ENCODE measurements at regions not wholly inside any gene's neighbourhood (a gene's known extent, or its start where the extent isn't known, plus 50 kb on each side); places are given as distances from the start of the nearest gene placed in this dataset.
A peak's percentile ranks its signal among the peaks of the same experiment; 100 is the strongest.

DNA sequence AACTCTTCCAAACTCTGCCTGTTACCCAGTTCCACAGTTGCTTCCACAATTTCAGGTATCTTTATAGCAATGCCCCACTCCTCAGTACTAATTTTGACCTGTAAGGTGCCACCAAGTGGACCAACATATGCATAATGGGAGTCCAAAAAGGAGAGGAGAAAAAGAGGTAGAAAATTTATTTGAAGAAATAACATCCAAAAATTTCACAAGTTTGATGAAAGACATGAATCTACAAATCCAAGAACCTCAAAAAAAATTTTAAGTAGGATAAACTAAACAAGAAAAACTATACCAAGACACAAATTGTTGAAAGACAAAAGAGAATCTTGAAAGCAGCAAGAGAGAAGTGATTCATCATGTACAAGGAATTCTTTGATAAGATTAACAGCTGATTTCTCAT, 79.8 kb downstream of the BARX1 start:
- DNase-seq: peak in 1 of 3 experiments; percentile 1

DNA sequence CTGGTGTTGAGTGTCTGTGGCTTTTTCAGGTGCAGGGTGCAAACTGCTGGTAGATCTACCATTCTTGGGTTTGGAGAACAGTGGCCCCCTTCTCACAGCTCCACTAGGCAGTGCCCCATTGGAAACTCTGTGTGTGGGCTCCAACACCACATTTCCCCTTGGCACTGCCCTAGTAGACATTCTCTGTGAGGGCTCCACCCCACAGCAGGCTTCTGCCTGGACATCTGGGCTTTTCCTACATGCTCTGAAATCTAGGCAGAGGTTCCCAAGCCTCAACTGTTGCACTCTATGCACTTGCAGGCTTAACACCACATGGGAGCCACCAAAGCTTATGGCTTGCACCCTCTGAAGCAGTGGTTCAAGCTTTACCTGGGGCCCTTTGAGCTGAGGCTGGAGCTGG, 80.9 kb downstream of the BARX1 start:
- DNase-seq: no peak

DNA sequence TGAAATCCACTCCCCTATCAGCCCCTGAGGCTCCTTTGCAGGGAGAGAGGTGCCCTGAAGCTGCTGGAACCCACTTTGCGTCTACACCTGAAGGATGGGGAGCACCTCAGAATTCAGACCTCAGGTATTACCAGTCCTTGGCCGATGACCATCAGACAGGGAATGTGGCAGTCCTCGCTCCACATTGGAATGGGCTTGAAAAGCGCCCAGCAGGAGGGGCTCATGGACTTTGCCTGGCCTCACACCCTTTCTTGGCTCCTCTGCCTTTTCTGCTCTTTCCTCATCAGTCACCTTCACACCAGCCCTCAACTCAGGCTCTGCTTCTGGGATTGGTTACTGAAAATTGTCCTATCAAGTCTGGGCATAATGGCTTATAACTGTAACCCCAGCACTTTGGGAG, 83.9 kb downstream of the BARX1 start:
- no peak for DNase-seq

DNA sequence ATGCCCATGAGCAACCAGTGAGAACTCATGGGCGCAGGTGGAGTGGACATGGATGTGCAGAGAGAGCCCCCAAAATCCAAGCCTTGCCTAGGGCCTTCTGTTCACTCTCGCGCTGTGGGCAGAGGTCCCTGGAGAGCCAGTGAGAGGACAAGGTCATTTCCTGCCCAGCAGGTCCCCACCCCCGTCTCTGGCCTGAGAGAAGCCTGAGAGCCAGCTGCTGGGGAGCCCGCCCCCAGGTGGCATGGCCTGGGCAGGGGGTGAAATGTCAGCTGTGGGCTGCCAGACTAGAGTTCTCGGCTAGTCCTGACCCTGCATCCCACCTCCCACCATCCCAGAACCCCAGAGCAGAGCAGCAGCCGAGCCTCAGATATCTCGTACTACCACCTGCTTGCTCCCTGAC, 85.3 kb downstream of the BARX1 start:
- DNase-seq: no peak

- no peak for DNase-seq
These were observed 86.1 kb downstream of the BARX1 start for GRCh38 chr9:93869088-93869487.

GRCh38 chr9:93865716-93866115, 89.4 kb downstream of the BARX1 start:
- DNase-seq: no peak

DNA sequence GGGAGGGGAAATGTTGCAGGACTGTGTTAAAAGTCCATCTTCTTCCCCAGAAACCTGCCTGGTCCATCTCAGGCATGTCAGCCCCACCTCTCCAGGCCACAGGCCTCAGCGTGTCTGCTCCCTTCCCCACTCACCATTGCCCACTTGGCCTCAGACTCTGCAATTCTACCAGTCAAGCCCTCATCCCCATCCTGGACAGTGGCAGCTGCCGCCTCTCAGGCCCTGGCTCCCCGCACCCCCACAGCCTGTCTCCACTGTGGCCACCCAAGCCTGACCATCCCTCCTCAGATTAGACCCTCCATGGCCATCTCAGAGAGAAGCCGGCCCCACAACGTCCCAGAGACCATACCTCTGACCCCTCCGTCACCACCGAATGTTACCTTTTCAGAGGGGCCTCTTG, 89.9 kb downstream of the BARX1 start:
- no peak for DNase-seq

DNA sequence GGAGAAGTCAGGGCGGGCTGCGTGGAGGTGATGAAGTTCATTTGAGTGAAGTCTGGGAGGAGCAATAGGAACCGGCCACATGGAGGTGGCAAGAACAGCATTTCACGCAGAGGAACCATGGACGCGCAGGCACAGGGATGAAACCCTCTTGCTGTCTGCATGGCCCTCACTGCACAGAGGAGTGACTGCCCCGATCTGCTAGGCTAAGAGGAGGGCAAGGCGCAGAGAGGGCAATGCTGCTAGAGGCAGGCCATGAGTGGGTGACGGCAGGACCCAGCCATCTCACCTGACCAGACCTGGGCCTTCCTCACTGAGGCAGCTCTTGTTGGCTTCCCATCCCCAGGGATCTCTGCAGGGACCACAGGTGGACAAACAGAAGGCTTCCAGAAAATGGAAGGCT, 90.3 kb downstream of the BARX1 start:
- no peak for DNase-seq

- DNase-seq: no peak
These were observed 91.1 kb downstream of the BARX1 start for GRCh38 chr9:93864032-93864431.

DNA sequence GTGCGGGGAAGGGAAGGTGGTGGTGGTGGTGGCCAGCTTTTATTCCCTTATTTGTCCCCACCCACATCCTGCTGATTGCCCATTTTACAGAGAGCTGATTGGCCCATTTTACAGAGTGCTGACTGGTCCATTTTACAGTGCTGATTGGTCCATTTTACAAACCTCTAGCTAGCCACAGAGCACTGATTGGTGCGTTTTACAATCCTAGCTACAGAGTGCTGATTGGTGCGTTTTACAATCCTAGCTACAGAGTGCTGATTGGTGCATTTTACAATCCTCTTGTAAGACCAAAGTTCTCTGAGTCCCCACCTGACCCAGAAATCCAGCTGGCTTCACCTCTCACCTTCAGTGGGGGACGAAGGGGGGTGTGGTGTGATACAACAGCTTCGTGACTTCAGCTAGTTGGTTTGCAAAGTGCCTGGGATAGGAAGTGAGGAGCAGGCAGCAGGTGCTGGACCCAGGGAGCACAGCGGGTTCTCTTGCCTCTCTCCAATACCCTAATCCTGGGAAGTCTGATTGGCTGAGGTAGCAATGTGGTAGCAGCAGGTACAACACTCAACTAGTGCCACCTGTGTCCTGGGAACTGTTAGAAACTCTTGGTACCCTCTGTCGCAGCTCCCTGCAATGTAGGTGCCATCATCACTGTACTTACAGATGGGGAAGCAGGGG, 92.1 kb downstream of the BARX1 start:
- no peak for DNase-seq

DNA sequence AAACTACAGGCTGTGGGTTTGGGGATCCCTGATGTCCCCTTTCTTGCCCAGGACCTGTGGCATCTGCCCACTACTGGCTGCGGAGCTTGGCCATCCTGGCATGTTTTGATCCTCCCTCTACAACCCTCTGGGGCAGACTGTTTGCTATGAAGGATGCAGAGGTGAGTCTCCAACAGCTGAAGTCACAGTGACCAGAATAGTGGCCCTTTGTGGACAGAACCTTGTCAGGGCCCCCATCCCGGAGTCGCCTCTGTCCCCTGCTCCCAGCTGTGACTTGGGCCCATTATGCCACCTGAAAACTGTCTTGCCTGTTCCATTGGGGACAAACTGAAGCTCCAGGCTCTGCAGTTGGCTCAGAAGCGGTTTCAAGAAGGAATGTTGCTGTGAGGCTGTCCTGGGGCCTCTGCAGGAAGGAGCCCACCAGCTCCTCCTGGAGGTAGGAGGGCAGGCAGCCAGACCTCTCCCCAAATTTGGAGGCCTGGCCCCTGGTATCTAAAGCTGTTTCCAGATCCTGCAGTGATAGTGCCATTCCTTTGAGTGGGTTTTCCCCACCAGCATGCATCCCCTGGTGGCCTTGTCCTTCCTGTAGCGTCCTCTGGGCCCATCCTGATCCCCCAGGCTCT, 93.3 kb downstream of the BARX1 start:
- no peak for DNase-seq

- no peak for DNase-seq
These were observed 94.2 kb downstream of the BARX1 start for GRCh38 chr9:93860694-93861658.

- DNase-seq: no peak
These were observed 95.5 kb downstream of the BARX1 start for GRCh38 chr9:93859431-93860215.

- no peak for DNase-seq
These were observed 97.6 kb downstream of the BARX1 start for GRCh38 chr9:93857528-93857927.

DNA sequence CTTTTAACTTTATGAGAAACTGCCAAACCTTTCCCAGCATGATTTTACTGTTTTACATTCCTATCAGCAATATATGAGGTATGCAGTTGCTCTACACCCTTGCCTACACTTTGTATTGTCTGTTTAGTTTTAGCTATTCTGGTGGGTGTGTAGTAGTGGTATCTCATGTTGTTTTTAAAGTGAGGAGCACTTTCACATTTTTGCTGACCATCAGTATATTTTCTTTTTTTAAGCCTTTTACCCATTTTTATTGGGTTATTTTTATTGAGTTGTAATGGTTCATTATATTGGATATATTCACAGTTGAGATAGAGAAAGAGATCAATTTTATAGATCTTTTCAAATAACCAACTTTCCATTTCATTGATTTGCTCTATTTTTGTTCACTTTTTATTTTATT, 102.4 kb downstream of the BARX1 start:
- DNase-seq: no peak

- DNase-seq: no peak
These were observed 108.8 kb downstream of the BARX1 start for GRCh38 chr9:93846349-93846748.

DNA sequence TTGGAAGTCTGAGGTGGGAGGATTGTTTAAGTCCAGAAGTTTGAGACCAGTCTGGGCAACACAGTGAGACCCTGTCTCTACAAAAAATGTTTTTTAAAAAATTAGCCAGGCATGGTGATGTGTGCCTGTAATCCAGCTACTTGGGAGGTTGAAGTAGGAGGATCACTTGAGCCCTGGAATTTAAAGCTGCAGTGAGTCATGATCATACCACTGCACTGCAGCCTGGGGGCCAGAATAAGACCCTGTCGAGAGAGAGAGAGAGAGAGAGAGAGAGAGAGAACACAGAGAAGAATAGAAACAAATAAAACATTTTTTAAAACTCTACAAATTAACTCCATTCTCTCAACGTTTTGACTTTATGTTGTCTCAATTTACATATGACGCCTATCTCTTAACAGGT, 111.8 kb downstream of the BARX1 start:
- DNase-seq: no peak

DNA sequence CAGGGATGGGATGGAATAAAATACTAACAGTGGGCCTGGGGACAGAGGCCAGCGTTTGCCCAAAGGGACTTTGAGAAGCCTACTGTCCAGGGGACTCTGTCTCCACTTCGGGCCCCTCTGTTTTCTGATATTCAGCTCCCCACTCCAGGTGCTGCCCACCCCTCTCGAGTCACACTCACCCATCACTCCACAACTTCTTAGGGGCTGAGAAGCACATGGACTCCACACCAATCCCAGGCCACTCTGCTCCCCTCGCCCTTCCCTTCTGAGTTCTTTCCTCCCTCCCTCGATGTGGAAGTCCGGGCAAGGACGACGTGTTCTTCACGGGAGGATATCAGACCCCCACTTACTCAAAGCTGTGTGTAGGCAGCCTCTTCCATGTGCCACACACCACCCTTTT, 124.5 kb downstream of the BARX1 start:
- no peak for DNase-seq

DNA sequence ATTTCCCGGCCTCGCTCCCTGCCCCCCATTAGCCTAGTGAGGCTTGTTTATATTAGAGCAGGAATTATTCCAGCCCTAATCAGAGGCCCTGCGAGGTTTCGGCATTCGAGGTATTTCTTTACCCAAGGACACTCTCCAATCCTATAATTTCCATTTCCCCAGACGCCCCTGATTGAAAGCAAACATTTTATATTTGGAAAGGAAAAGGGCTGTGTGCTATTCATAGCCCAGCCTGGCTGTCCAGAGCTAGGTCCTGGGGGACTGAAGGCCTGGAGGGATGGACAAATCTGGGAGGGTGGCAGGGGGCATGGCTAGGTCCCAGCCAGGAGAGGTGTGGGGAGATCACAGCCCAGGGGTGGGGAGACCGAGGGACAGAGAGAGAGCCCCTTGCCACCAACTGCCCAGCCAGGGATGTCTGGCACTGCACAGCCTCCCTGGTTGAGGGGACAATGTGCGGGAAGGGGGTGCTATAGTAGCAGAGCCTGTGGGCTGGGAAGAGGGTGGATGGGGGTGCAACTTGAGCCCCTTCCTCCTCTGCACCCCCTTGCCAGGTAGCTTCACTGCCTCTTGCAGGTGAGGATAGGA, 125.1 kb downstream of the BARX1 start:
- peak in 1 of 3 experiments; percentile 23 for DNase-seq

DNA sequence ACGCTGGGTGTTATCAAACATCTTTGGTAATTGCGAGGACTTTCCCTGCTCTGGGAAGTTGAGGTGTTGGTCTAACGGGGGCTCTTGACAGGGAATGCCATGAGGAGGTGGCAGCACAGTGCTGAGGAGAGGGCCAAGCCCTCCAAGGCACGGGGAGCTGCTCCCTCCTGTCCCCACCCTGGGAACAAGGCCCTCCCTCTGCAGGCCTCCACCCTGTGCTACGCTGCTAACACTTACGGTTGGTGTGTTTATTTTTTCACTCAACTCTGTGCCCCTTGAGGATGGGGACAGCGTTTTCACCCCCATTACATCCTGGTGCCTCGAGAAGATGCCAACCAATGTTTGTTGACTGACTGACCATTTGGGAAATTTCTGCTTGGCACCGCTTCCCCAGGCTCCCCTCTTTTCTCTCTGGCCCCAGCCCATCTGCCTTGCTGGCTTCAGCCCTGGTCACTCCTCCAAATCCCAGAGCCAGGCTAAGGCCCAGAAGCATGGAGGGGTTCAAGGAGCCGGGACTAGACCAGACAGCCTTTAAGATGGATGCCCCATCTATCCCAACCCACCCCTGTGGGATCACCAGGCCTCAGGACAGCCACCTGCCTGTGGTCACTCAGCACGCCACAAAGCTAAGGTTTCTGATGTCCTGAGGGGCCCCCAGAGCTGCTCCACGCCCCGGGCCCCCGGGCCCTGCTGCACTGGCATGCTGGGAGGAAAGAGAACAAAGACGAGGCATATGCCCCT, 125.7 kb downstream of the BARX1 start:
- DNase-seq: no peak

DNA sequence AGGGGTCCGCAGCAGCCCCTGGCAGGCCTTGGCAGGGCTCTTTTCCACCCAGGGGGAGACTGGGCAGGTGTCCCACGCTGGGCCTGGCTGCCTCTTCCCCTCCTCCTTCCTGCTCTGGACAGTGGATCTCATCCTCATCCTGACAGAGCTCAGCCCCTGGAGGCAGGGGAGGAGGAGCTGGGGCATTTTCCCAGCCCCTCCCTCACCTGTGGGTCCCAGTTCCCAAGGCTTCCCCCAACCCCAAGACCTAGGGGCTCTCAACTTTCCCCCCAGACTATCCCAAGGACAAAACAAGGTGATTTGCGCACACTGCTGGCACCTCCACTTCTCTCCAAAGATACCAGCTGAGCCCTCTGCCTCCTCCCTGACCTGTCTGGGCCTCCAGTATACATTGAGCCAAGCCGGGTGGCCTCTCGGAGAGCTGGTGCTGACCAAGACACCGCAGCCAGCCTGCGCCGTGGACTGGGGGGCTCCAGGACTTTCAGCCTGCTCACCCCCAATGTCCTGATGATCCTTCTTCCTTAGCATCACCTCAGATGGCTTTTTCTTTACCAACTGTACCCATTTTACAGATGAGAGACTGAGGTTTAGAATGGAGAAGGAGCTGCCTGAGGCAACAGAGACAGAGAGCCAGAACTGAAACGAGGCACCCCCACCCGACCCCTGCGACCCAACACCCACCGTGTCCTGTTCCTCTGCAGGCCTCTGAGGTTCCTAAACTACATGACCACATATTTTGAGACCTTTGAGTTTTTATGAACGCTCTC, 126.6 kb downstream of the BARX1 start:
- no peak for DNase-seq
